ENCODE measurements at regions not wholly inside any gene's neighbourhood (a gene's known extent, or its start where the extent isn't known, plus 50 kb on each side); places are given as distances from the start of the nearest gene placed in this dataset.

DNA sequence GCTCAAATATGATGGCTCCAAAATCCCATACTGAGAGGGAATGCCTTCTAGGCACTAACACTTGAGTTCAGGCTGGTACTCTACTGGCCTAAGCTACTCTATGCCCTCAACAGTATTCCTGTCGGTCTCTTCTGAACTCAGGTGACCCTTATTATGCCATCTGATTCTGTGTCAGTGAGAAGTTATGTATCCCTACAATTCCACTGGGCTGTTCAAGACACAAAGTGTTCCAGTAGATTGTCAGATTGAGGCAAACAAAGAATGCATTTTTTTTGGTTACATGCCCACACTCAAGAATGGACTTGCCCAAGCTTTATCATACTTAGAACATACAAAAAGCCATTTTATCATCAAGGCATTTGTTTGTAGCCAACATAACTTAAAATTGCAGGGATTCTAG, 553.8 kb upstream of the PRMT6 start:
- no peak for DNase-seq

DNA sequence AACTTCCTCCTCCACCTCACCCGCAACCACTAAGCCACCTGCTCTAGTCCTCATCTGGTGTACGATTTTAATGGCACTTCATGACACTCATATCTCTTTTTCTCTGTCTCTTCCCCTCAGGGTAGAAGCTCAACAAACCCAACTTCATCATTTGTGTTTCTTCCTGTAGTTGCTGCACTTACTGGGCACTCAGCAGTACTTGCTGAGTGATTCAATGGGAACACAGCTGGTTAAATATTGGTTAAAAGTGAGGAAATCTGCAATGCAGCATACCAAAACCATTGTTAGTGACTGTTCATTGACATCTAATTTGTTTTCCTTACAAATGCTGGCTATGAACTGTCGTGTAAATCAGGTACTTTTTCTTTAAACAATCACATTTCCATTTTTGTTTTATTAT, 541.1 kb upstream of the PRMT6 start:
- no peak for DNase-seq

DNA sequence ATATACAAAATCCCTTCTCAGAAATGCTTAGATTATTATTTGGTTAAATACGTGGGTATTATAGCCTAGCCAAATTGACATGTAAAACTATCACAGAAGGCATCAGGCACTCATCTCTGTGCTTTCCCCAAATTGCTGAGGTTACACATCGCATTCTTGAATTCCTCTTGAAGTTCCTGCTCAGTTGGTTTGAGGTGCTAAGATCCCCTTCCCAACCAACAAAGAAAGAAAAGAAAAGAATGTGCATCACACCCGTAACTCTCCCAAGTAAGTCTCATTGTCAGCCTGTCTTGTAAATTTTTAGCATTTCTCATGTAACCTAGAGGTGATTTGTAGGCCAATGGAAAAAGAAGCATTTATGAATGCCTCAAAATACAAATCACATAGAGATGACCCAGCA, 539.2 kb upstream of the PRMT6 start:
- DNase-seq, result no peak

DNA sequence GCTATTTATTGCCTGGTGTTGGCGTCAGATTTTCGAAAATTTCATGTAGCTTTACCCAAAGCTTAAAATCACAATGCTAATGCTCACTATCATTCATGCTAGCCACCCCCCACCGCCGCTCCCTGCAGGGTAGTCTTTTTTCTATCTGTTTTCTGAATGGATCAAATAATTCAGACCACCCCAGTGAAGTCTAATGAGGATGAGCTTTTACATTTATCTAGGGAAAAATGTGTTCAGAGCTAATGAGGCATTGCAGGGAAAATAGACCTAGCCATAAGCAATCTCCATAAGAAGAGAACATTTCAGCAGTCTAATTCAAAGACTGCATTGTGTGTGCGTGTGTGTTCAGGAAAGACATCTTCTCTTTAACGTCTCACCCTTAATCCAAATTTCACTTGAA, 533.0 kb upstream of the PRMT6 start:
- no peak for DNase-seq

DNA sequence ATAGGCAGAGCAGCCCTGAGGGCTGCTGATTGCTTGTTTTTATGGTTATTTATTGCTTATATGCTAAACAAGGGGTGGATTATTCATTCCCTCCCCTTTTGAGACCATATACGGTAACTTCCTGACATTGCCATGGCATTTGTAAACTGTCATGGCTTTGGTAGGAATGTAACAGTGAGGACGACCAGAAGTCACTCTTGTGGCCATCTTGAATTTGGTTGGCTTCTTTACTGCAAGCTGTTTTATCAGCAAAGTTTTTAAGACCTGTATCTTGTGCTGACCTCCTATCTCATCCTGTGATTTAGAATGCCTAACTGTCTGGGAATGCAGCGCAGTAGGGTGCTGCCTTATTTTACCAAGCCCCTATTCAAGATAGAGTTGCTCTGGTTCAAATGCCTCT, 531.8 kb upstream of the PRMT6 start:
- DNase-seq, result no peak

DNA sequence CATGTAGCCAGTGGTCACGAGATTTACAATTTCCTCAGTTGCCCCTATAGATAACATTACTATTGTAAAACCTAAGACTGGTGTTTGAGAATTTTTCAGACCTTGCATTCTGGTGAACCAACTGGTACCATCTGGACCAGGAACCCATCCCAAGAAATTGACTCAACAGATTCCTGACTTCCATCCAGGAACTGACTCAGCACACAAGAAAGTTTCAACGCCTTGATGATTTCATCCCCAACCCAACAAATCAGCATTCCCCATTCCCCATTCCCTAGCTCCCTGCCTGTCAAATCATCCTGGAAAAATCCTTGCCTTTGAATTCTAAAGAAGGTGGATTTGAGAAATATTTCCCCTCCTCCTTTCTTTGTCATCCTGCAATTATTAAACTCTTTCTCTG, 529.8 kb upstream of the PRMT6 start:
- no peak for DNase-seq

DNA sequence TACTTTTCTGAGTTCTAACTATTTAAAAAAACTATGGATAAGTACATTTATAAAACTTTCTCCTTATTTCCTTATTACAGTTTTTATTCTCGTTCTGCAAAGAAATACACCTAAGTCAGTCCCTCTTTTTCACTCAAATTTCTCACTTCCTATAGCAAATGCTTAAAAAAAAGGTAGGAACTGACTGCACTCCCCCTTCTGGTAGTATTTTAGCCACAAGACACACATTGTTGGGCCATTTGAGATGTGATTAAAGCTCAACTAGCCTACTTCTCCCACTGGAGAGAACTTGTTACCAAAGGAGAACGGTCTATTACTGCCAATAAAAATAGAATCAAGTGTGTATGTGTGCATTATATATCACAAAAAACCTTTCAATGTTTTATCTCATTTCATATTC, 521.9 kb upstream of the PRMT6 start:
- DNase-seq, result no peak

DNA sequence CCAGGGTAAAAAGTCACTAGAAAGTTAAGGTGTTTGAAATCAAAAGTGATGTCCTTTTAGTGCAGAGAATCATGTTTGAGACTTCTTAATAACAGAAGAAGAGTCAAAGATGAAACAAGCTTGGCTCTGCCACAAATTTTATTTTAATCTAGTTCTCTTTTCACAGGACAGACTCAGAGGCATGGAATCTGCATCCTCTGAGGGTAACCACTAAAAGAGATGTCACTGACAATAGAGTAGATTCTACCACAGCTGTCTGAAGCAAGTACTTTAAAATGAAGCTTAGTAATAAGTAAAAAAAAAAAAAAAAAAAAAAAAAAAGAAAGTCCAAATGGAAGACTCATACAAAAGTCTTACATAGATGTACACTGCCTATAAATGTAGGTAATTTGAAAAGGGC, 519.7 kb upstream of the PRMT6 start:
- DNase-seq, result no peak

DNA sequence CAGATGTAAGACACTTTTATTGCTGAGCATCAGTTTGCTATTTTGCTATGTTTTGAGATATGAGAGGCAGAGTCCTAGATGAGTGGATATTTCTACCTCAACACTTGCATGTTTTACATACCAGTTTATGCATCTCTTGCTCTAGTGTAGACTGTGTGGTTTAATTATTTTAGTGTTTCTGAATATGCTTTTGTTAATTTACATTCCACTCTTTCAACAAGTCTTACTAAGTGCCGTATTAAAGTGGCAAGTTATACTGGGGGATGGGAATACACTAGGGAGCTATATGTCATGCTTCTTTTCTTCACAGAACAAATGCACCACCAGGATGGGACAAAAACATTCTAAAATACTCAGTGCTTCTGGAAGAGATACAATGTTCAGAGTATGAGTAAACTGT, 507.7 kb upstream of the PRMT6 start:
- no peak for DNase-seq

DNA sequence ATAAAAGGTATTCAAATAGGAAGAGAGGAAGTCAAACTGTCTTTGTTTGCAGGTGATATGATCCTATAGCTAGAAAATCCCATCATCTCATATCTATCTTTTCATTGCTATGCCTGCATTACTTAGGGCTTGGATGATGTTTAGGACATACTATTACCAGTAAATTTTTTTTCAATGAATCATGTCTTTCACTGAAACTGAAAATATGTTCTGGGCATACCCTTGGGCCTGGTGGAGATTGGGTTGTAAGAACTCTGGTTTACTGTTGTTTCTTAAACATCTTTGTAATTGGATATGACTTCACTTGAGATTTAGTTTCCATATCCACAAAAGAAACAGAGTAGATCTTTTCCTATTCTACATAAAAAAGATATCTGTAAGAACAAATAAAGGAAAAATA, 502.2 kb upstream of the PRMT6 start:
- DNase-seq, result no peak

DNA sequence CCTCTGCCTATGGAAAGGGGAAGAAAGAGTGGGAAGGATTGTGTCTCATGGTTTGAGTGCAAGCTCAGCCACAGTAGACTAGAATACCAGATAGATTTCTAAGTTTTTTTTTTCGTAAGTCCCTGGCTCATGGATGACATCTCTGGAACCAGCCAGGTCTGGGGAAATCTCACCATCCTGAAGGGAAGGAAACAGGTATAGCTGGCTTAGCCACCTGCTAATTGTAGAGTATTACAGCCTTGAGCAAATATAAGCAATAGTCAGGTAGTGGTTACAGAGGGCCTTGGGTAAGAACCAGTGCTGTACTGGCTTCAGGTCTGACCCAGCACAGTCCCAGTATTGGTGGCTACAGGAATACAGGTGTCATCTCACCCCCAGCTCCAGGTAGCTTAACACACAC, 500.9 kb upstream of the PRMT6 start:
- DNase-seq, result no peak

DNA sequence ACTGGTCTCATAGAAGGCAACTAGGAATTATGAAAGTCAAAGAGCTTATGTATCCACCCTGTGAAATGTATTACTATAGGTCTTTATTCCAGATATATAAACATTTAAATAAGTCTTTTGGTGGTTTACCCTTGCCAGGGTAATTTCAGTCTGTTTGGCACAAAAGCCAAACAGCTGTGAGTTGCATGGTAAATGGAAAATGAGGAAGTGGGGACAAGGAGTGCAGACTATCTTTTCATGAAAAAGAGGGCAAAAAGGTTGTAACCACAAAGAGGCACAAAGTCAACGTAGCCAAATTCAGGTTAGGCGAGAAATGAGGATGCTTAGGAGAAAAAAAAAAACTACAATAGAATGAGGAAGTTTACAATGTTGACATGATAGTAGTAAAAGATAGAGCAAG, 492.3 kb upstream of the PRMT6 start:
- DNase-seq, result no peak

DNA sequence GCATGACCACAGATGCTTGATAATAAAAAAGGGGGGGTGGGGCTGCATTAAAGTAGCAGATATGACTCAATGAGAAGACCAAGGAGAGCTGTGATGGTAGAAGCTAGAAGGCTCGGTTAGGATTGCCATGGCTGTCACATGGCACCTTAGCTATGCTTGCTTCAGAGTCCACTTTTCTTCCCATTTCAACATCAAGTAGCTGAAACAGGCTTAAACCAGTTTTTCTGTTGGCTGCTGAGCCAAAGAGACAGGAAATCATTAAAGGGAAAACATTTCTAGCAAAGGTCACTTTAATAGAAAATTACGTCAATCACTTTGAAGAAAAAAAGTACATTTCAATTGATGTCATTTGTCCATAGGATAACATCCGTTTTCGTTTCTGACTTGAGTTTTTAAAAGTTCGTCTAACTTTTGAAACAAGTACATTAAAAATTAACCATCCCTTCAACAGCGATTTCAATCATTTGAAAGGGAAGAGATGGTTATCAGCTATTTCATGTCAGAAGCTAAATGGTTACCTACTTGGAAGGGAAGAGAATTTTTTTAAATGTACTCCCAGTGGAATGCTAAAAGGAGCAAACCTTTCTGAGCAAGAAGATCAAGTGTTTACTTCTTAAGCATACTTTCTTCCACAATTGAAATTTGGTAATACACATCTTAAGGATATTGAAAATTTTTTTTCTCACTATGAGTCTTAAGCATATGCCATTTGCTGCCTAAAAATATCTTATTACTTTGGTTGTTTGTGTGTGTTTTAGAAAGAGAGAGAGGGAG, 488.1 kb upstream of the PRMT6 start:
- DNase-seq, result no peak

DNA sequence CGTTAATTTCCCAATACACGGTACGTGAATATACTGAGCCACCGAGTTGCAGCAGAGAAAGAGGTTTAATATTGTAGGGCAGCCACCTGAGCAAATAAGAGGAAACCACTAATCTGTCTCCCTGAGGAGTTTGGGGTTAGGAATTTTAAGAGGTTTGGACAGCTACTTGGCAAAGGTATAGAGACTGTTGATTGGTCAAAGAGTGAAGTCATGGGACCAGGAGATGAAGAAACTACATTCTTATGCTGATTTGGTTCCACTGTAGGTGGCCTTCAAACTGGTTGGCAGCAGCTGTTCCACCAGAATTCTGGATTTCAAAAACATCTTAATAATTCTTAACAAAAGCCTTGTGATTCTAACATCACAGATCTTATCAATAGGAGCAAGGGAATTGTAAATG, 485.4 kb upstream of the PRMT6 start:
- DNase-seq, result no peak

DNA sequence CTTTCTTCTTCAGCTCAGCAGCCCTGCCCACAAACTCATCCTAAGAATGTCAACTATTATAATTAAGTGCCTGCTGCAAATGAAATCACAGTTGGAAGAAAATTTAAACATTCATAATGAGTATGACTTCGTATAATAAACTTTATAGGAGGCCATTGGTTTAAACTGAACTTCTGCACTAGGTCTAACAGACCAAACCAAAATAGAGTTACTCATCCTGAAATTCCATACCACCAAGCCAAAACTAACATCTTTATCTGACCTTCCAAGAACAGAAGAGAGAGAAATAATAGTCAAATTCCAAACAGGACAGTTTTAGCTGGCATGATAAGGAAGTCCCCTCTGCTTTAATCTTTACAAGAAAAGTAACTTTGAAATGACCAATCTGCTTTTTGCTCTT, 472.4 kb upstream of the PRMT6 start:
- DNase-seq, result no peak

DNA sequence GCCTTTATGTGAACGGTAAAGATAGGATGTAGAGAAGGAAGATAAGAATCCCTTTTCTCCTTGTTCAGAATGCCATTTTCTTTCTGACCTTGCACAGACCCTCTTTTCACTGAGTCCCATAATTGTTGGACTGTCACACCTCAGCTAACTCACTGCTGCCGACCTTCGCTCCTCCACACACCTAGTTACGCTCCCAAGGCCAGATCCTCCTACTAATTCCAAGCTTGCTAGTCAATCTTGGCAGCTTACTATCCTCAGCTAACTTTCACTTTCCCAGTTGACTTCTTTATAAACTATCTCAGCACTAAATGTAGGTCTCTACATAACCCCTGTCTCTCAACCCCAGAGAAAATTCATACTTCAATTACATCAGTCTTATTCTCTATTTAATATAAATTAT, 471.8 kb upstream of the PRMT6 start:
- no peak for DNase-seq

DNA sequence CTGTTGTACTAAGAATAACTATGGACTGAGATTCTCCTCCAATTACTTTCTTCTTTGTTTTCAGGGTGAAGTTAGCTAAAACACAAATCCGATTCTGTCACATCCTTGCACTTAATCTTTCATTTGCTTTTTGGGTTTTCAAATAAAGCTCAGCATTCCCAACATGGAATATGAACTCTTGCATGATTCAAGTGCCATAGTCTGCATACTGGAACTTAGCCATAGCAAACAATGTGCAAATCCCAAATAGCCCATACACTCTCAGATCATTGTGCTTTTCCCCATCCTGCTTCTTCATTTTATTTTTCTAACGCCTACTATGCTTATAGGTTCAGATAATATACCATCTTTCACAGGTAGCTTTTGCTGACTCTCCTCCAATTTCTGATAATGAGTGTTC, 455.8 kb upstream of the PRMT6 start:
- DNase-seq, result no peak

DNA sequence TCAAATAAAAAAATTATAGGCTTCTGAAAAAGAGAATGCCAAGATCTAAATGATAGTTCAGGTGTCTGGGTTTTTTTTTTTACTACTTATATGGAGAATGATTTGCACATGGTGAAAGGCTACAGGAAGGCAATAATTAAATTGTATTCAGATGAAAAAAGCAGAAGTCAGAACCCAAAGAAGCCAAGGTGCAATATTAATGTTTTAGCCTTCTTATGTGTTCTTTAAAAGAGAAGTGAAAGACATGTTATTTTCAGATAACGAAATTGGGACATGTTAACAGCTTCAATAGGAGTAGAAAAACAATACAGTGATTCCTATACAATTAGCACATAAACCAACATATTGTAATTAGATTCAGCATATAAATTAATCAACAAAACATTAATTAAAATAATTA, 452.9 kb upstream of the PRMT6 start:
- no peak for DNase-seq

DNA sequence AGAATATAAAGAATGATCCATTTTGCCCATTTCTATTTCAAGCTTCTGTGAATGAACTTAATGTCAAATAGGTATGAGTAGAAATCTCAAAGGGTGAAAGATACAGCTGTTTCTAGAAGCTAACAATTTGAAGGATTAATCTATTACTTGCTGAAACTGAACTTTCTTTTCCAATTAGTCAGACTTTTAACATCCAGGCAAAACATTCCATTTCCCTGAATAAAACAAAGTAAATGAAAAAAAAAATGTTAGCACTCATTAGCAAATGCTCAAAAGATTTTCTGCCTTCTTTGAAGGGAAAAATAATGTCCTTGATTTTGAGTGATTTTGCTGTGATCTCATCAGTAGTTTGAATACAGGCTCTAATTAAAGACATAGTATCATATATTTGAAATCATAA, 447.6 kb upstream of the PRMT6 start:
- no peak for DNase-seq

DNA sequence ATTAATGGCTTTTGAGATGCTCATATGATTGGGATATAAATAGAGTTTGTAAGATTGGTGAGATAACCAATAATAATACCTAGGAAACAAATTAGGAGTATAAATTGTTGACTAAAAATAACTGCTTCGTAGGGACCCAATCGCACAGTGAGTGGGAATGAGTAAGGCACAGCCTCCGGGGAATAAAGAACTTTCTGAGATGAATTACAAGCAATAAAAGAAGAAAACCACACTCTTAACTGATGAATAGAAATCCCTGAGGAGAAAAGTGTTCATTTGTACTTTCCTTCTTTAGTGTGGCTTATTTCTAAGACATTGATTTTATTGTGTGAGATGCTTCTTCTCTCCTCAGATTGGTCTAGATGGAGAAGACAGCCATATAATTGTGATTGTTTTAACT, 443.4 kb upstream of the PRMT6 start:
- no peak for DNase-seq

DNA sequence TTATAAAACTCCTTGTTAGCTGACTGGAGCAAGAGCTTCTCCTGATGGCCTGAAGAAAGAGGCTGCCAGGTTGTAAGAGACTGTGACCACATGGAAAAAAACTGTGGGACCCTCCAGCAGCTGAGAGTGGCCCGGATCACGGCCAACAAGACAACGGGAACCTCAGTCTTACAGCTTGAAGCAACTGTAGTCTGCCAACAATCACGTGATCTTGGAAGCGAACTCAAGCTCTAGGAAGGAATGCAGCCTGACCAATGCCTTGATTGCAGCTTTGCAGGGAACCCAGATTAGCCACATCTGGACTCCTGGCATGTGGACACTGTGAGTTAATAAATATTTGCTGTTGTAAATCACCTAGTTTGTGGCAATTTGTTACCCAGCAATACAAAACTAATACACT, 442.6 kb upstream of the PRMT6 start:
- DNase-seq, result no peak

DNA sequence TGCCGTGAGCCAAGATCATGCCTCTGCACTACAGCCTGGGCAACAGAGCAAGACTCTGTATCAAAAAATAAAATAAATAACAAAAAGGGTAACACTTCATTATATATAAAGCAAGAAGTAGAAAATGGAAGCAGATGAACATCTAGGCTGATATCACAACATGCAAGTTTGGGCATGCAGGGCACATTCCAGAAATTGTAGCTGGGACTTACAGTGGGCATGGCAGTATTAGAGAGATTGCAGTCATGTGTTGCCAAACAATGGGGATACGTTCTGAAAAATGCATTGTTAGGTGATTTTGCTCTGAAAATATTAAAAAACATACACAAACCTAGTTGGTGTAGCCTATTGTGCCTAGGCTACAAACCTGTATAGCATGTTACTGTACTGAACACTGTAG, 441.0 kb upstream of the PRMT6 start:
- DNase-seq, result no peak

DNA sequence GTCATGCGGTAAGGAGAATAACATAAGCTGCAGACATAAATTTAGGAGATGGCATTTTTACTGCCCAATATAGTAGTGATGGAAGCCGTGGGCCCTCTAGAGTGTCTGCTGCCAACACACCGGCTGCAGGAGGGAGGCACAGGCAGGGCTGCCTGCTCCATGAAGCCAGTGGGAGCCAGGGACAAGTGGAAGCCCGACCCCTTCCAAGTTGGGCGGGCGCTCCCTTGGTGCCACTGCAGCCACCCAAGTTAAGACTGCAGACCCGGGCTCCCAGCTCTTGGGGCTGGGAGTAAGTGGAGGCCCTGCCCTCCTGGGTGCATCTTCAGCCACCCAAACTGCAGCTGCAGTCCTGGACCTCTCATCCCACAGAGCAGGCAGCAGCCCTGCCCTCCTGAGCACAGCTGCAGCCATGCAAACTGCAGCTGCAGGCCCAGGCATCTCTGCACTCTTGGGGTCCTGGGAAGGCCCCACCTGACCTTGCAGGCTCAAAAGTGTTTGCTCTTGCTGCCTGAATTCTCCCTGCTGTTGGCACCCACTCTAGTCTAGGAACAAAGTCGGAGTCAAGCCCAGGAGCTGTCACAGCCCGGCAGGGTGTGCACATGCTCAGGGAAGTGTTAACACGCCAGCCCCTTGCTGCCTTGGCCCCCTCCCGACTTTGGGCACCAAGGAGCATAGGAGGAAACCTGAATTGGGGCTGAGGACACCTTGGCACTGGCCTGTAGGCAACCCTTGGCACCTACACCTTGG, 437.2 kb upstream of the PRMT6 start:
- no peak for DNase-seq

DNA sequence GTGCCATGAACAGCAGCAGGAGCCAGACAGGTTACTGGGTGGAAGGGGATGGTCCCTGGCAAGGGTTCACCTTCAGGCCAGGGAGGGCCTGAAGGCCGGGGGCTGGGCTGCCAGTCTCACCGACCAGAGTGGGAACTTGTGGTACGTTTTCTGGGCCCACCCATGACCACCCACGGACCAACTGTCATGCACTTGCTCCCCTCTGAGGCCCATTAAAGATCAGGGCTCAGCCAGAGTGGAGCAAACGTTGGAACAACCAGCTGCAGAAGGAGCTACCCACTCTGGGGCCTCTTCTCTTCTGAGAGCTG, 436.7 kb upstream of the PRMT6 start:
- no peak for DNase-seq

DNA sequence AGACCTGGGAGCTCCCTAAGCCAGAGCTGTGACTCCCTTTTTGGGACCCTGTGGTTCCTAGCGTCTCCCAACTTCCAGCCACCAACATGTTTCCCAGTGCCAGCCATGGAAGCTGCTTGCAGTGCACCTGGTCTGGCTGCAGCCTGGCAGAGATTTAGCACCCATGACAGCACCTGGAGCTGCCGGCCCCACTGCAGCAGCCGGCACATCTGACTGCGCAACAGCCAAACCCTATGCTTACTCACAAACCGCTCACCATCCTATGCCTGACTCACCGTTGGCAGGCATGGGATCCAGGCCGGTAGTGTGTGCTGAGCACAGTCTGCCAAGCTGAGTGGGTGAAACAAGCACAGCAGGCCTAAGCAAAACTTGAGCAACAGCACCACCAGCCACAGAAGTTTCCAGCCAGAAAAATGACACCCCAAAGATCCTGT, 435.9 kb upstream of the PRMT6 start:
- no peak for DNase-seq
